ENCODE measurements at regions not wholly inside any gene's neighbourhood (a gene's known extent, or its start where the extent isn't known, plus 50 kb on each side); places are given as distances from the start of the nearest gene placed in this dataset.

GRCh38 chr7:10036693-10037092 lies 937.0 kb upstream of the PHF14 start (continued):
- TF ChIP-seq HOXD13 (CRISPR knock-in tag; IDR thresholded peaks at IDR 0.05; ENCODE audit: borderline replicate concordance) (no peak), ZNF768 (tag by site-specific recombination; IDR thresholded peaks at IDR 0.05) (no peak), ZBTB20 (tag by site-specific recombination; IDR thresholded peaks at IDR 0.05) (no peak), ZNF843 (tag by site-specific recombination; IDR thresholded peaks at IDR 0.05) (no peak), ZNF623 (tag by site-specific recombination; IDR thresholded peaks at IDR 0.05) (no peak)
- TF ChIP-seq, protein P1, sequence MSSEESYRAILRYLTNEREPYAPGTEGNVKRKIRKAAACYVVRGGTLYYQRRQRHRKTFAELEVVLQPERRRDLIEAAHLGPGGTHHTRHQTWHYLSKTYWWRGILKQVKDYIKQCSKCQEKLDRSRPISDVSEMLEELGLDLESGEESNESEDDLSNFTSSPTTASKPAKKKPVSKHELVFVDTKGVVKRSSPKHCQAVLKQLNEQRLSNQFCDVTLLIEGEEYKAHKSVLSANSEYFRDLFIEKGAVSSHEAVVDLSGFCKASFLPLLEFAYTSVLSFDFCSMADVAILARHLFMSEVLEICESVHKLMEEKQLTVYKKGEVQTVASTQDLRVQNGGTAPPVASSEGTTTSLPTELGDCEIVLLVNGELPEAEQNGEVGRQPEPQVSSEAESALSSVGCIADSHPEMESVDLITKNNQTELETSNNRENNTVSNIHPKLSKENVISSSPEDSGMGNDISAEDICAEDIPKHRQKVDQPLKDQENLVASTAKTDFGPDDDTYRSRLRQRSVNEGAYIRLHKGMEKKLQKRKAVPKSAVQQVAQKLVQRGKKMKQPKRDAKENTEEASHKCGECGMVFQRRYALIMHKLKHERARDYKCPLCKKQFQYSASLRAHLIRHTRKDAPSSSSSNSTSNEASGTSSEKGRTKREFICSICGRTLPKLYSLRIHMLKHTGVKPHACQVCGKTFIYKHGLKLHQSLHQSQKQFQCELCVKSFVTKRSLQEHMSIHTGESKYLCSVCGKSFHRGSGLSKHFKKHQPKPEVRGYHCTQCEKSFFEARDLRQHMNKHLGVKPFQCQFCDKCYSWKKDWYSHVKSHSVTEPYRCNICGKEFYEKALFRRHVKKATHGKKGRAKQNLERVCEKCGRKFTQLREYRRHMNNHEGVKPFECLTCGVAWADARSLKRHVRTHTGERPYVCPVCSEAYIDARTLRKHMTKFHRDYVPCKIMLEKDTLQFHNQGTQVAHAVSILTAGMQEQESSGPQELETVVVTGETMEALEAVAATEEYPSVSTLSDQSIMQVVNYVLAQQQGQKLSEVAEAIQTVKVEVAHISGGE (tag by site-specific recombination; conservative IDR thresholded peaks at IDR 0.05; ENCODE audit: low read depth), result no peak

DNA sequence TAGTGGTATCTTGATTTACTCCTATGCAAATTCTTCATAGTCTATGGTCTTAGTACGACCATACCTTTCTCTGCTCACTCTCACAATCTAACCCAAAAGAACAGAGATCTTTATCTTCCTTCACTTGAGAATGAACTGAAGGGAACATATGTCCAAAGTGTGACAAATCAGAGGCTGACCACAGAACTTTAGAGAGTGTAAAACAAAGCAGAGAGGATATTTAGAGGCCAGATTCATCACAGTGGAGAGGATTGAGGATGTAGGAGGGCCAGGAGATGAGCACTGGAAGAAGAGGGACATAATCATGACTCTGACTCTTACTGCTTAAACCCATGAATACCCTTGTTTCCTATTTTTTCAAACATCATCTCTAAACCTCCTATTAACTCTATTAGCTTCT lies 935.3 kb upstream of the PHF14 start:
- Histone ChIP-seq H3K4me1 (ENCODE audit: control insufficient read depth, insufficient read depth, low read length) (no peaks in the 10 kb centered on the region), H3K36me3 (ENCODE audit: control insufficient read depth in 2 of 2, insufficient read depth in 1 of 2, low read length in 2 of 2) (no peaks in the 10 kb centered on the region), H3K4me3 (ENCODE audit: low read depth, low read length) (no peak overlapping the region), H3K9me3 (ENCODE audit: control insufficient read depth, insufficient read depth, low read depth, low read length) (no peaks in the 10 kb centered on the region), H3K27ac (ENCODE audit: extremely low read depth, low read depth, low read length) (no peak overlapping the region)
- ChIA-PET POLR2A (no interaction called here), CTCF (no interaction called here)
- TF ChIP-seq PRDM1 (tag by site-specific recombination; IDR thresholded peaks at IDR 0.05), result no peak

GRCh38 chr7:10040674-10041073 lies 933.0 kb upstream of the PHF14 start:
- POLR2A ChIA-PET, result no interaction called here
- CTCF ChIA-PET, result no interaction called here
- H3K36me3 ChIP-seq (ENCODE audit: control insufficient read depth in 2 of 2, insufficient read depth in 1 of 2, low read length in 2 of 2), result no peaks in the 10 kb centered on the region

DNA sequence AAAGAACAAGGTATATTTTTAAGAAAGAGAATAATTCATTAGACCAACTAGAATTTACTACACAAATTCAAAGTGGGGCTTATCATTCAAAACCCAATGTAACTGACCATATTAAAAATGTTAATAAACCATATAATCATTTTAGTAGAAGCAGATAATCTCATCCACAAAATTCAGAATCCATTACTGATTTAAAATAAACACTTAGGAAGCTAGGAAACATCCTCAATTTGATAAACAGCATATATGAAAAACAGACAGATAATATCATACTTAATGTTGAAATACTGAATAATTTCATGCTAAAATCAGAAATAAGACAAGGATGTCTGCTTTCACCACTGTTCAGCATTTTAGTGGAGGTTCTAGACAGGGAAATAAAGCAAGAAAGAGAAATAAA lies 902.8 kb upstream of the PHF14 start:
- CTCF ChIA-PET, result no interaction called here
- no peaks in the 10 kb centered on the region for H3K9me3 ChIP-seq (ENCODE audit: control insufficient read depth, insufficient read depth, low read depth, low read length)
- POLR2A ChIA-PET, result no interaction called here
- TF ChIP-seq PATZ1 (tag by site-specific recombination; IDR thresholded peaks at IDR 0.05) (no peak), ZNF518A (tag by site-specific recombination; conservative IDR thresholded peaks at IDR 0.05; ENCODE audit: low read depth) (no peak), ZNF791 (tag by site-specific recombination; IDR thresholded peaks at IDR 0.05) (no peak), KLF9 (tag by site-specific recombination; IDR thresholded peaks at IDR 0.05; ENCODE audit: low read depth) (no peak), ZNF266 (tag by site-specific recombination; IDR thresholded peaks at IDR 0.05; ENCODE audit: low read depth) (no peak), ZNF354C (tag by site-specific recombination; IDR thresholded peaks at IDR 0.05; ENCODE audit: borderline replicate concordance, low read depth) (no peak), ZNF175 (tag by site-specific recombination; IDR thresholded peaks at IDR 0.05) (no peak), ZNF585B (tag by site-specific recombination; IDR thresholded peaks at IDR 0.05) (no peak), ZNF473 (tag by site-specific recombination; IDR thresholded peaks at IDR 0.05) (no peak), ZNF530 (tag by site-specific recombination; IDR thresholded peaks at IDR 0.05; ENCODE audit: low read depth) (no peak), ZNF416 (tag by site-specific recombination; IDR thresholded peaks at IDR 0.05) (no peak), YY2 (tag by site-specific recombination; IDR thresholded peaks at IDR 0.05) (no peak)
- H3K27ac ChIP-seq (ENCODE audit: extremely low read depth, low read depth, low read length), result no peak overlapping the region
- no peaks in the 10 kb centered on the region for H3K4me1 ChIP-seq (ENCODE audit: control insufficient read depth, insufficient read depth, low read length)
- H3K36me3 ChIP-seq (ENCODE audit: control insufficient read depth in 2 of 2, insufficient read depth in 1 of 2, low read length in 2 of 2), result no peaks in the 10 kb centered on the region
- no peak overlapping the region for H3K4me3 ChIP-seq (ENCODE audit: low read depth, low read length)

More at GRCh38 chr7:10040674-10041073, 933.0 kb upstream of the PHF14 start:
- H3K27ac ChIP-seq (ENCODE audit: extremely low read depth, low read depth, low read length), result no peak overlapping the region
- H3K4me3 ChIP-seq (ENCODE audit: low read depth, low read length), result no peak overlapping the region
- no peaks in the 10 kb centered on the region for H3K4me1 ChIP-seq (ENCODE audit: control insufficient read depth, insufficient read depth, low read length)
- H3K9me3 ChIP-seq (ENCODE audit: control insufficient read depth, insufficient read depth, low read depth, low read length), result no peaks in the 10 kb centered on the region
- TF ChIP-seq ZNF394 (tag by site-specific recombination; IDR thresholded peaks at IDR 0.05; ENCODE audit: borderline replicate concordance), result no peak
- TF ChIP-seq ZBTB17 (tag by site-specific recombination; IDR thresholded peaks at IDR 0.05), result no peak
- TF ChIP-seq ZNF629 (tag by site-specific recombination; IDR thresholded peaks at IDR 0.05), result no peak
- no peak for TF ChIP-seq ZNF341 (tag by site-specific recombination; IDR thresholded peaks at IDR 0.05; ENCODE audit: low read depth)
- no peak for TF ChIP-seq BCL11A (tag by site-specific recombination; IDR thresholded peaks at IDR 0.05; ENCODE audit: low read depth)

Data from HEK293 (cell line).